Left ventricle myocardium superior (tissue), 1 donor: ENCODE measurements at regions not wholly inside any gene's neighbourhood (a gene's known extent, or its start where the extent isn't known, plus 50 kb on each side); places are given as distances from the start of the nearest gene placed in this dataset.

ENCODE experiments used
- ATAC-seq: fragments of 200-7000 bp; cut with Tn5 transposase; one replicate; pipeline ENCODE4 v1.9.1; 2020; ENCODE audit warnings: mild to moderate bottlenecking, moderate library complexity
- DNase-seq: peaks from one replicate; pipeline ENCODE4 v3.0.0-alpha.2; 2020
- intact Hi-C: fragments of 100-400 bp; cut with micrococcal nuclease; formaldehyde crosslinking; loops from one replicate; pipeline ENCODE4 v1.11.0; 2022
- donor health status: DM: no; HTN: yes; CAD: no; lungs with severe emphysema.

DNA sequence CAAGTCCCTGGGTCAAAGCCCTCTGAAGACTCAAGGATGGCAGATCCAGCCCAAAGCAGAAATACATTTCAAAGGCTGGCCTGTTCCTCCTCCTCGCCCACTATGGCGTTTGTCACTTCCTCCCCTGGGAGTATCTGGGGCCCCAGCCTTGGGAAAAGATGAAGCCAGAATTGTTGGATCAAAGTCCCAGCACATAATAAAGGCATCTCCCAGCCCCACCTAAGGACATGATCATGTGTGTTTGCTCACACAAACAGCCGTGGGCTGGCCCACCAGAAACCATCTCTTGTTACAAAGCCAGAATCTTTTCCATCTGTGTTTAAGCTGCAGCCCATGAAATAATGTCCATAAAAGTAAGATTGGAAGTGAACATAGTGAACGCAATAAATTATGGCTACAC is 50.1 kb upstream of the HAAO start:
- intact Hi-C loops: no loop called here
- ATAC-seq: no peak
- no peak for DNase-seq
